Ovary (tissue), 3 donors: ENCODE measurements at regions not wholly inside any gene's neighbourhood (a gene's known extent, or its start where the extent isn't known, plus 50 kb on each side); places are given as distances from the start of the nearest gene placed in this dataset.

Experiments
- CTCF ChIP-seq, 3 donors: fragments of 450-650 bp in 2 of 3; fragments of 200-600 bp in 1 of 3; IDR thresholded peaks; one replicate each; pipeline versions ENCODE4 v1.5.1 to v1.8.0; 2016 to 2022; ENCODE audit warnings: antibody characterized with exemption in 3 of 3, mild to moderate bottlenecking in 1 of 3
- EP300 ChIP-seq: sonication (generic); formaldehyde crosslinking; IDR thresholded peaks from one replicate; pipeline ENCODE4 v1.6.1; 2017; ENCODE audit warnings: antibody characterized with exemption
- POLR2A ChIP-seq: fragments of 450-650 bp; IDR thresholded peaks from one replicate; pipeline ENCODE4 v1.6.1; 2017; ENCODE audit warnings: antibody characterized with exemption, mild to moderate bottlenecking, moderate library complexity
- donor health status: DM: no; HTN: no; CAD: no.

- TF ChIP-seq CTCF (IDR thresholded peaks at IDR 0.05) (no peak), POLR2A (no peak), EP300 (no peak)
These were observed 385.7 kb downstream of the CGGBP1 start for GRCh38 chr3:87673132-87673531.
